K562 (cell line): ENCODE measurements at regions not wholly inside any gene's neighbourhood (a gene's known extent, or its start where the extent isn't known, plus 50 kb on each side); places are given as distances from the start of the nearest gene placed in this dataset.

Experiments
- ATAC-seq: fragments of 200-7000 bp; cut with Tn5 transposase; 3 replicates; pipeline ENCODE4 v1.9.1; 2020; ENCODE audit warnings: moderate library complexity
- BruUV-seq: library from RNA; stranded (reverse); fragments of 400-500 nt; replicated peaks from 2 replicates; lab custom pipeline; 2021; lab: Mats Ljungman, UMichigan
- CTCF ChIA-PET: fragments of 300-600 bp; formaldehyde crosslinking; extraction: SDS; loops from one replicate; lab custom pipeline; 2021; ENCODE audit warnings: low intra/inter-chr PET ratio; lab: Yijun Ruan, JAX
- POLR2A ChIA-PET: fragments of 300-600, 350-650 bp; sonication (Branson Sonifier 250); formaldehyde crosslinking; extraction: SDS; loops from one replicate; lab custom pipeline; 2021; ENCODE audit warnings: antibody characterized with exemption, inconsistent platforms; lab: Yijun Ruan, JAX
- DNase-seq, 4 experiments: peaks; one replicate each; pipeline versions ENCODE4 v3.0.0 to v3.0.0-alpha.2; 2011 to 2018; ENCODE audit warnings: low spot score in 3 of 4, mixed read lengths in 3 of 4; ENCODE audit errors: extremely low read depth in 1 of 4
- FAIRE-seq: peaks from 2 replicates; lab custom pipeline; 2011; peaks lifted over from hg19 to GRCh38; lab: Jason Lieb, UNC
- H2AFZ ChIP-seq: 2 replicates; pipeline ENCODE4 v1.6.0; 2011; ENCODE audit warnings: low read depth, low read length, control low read depth, inconsistent platforms
- H3K27ac ChIP-seq: fragments of 200-600 bp; 3 replicates; pipeline ENCODE4 v1.8.0; 2011; ENCODE audit warnings: low read depth, mild to moderate bottlenecking, control low read depth, inconsistent platforms, low read length, moderate library complexity, mixed read lengths; ENCODE audit errors: extremely low read depth
- H3K27me3 ChIP-seq, 2 experiments: fragments of 300-600 bp in 1 of 2; 2 replicates in 1 of 2; 3 replicates in 1 of 2; pipeline versions ENCODE4 v1.6.0 to v1.8.0; 2011; ENCODE audit warnings: inconsistent platforms in 2 of 2, low read length in 2 of 2, mild to moderate bottlenecking in 1 of 2, mixed read lengths in 1 of 2, moderate library complexity in 1 of 2; ENCODE audit not compliant: control insufficient read depth in 2 of 2, insufficient read depth in 2 of 2
- H3K36me3 ChIP-seq: fragments of 300-600 bp; 3 replicates; pipeline ENCODE4 v1.8.0; 2011; ENCODE audit warnings: mild to moderate bottlenecking, low read length, inconsistent platforms; ENCODE audit not compliant: control insufficient read depth, insufficient read depth
- H3K4me1 ChIP-seq, 2 experiments: fragments of 200-600 bp in 1 of 2; replicated peaks in 1 of 2; 2 replicates in 1 of 2; 3 replicates in 1 of 2; pipeline versions ENCODE4 v1.5.1 to v1.8.0; 2011; ENCODE audit warnings: inconsistent platforms in 2 of 2, low read length in 2 of 2, mild to moderate bottlenecking in 1 of 2, mixed read lengths in 1 of 2, moderate library complexity in 1 of 2; ENCODE audit not compliant: control insufficient read depth in 2 of 2, insufficient read depth in 2 of 2
- H3K4me2 ChIP-seq: 2 replicates; pipeline ENCODE4 v1.6.1; 2011; ENCODE audit warnings: low read length, control low read depth, inconsistent platforms, mixed read lengths; ENCODE audit not compliant: insufficient read depth
- H3K4me3 ChIP-seq: fragments of 200-600 bp; sonication (generic), shearing (Covaris generic); 2 replicates; pipeline ENCODE4 v1.5.1; 2016; ENCODE audit warnings: control low read depth, inconsistent platforms
- H3K79me2 ChIP-seq: fragments of 200-600 bp; 3 replicates; pipeline ENCODE4 v1.8.0; 2011; ENCODE audit warnings: low read length, inconsistent platforms; ENCODE audit not compliant: control insufficient read depth, insufficient read depth
- H3K9ac ChIP-seq, 2 experiments: 2 replicates each; pipeline versions ENCODE4 v1.6.0 to v1.6.1; 2011; ENCODE audit warnings: low read depth in 2 of 2, low read length in 2 of 2, control low read depth in 1 of 2, inconsistent platforms in 1 of 2, mild to moderate bottlenecking in 1 of 2, mixed read lengths in 1 of 2; ENCODE audit not compliant: insufficient read depth in 1 of 2
- H3K9me1 ChIP-seq: one replicate; pipeline ENCODE4 v1.6.0; 2011; ENCODE audit warnings: inconsistent platforms, mild to moderate bottlenecking, low read length, moderate library complexity; ENCODE audit not compliant: control insufficient read depth, insufficient read depth
- H3K9me3 ChIP-seq: replicated peaks from 2 replicates; pipeline ENCODE4 v1.5.1; 2011; ENCODE audit warnings: low read depth, low read length, inconsistent platforms; ENCODE audit not compliant: control insufficient read depth, insufficient read depth
- H4K20me1 ChIP-seq: replicated peaks from 2 replicates; pipeline ENCODE4 v1.6.1; 2011; ENCODE audit warnings: low read length, inconsistent platforms, mixed read lengths; ENCODE audit not compliant: control insufficient read depth, insufficient read depth
- CBX1 ChIP-seq: sonication (generic); IDR thresholded peaks from 2 replicates; pipeline ENCODE4 v1.6.1; 2016; ENCODE audit warnings: antibody characterized with exemption, low read depth, mild to moderate bottlenecking
- FOXJ2 ChIP-seq: fragments of 200-800 bp; sonication (Bioruptor generic); IDR thresholded peaks from 2 replicates; pipeline ENCODE4 v1.6.1; 2016; ENCODE audit warnings: missing genetic modification characterization, missing compliant biosample characterization
- HNRNPL ChIP-seq: fragments of 200-400 bp; formaldehyde crosslinking; IDR thresholded peaks from 2 replicates; pipeline ENCODE4 v1.6.1; 2017; ENCODE audit warnings: low read depth, mild to moderate bottlenecking, low read length
- MTF1 ChIP-seq: fragments of 250-450 bp; sonication (Bioruptor Pico); IDR thresholded peaks from 2 replicates; pipeline ENCODE4 v1.9.0; 2021; ENCODE audit warnings: moderate library complexity, mild to moderate bottlenecking, inconsistent platforms, borderline replicate concordance
- RBM34 ChIP-seq: fragments of 200-400 bp; formaldehyde crosslinking; IDR thresholded peaks from 2 replicates; pipeline ENCODE4 v1.6.1; 2018; ENCODE audit warnings: low read length, borderline replicate concordance; ENCODE audit not compliant: insufficient read depth
- RNF2 ChIP-seq: sonication (generic); IDR thresholded peaks from 2 replicates; pipeline ENCODE4 v1.6.1; 2016
- SMC3 ChIP-seq: conservative IDR thresholded peaks from 2 replicates; pipeline ENCODE4 v1.6.1; 2011; ENCODE audit warnings: low read depth, low read length, improper control_type of control experiment; ENCODE audit not compliant: insufficient read depth
- STAT5B ChIP-seq: fragments of 250-450 bp; sonication (Bioruptor Pico); IDR thresholded peaks from 2 replicates; pipeline ENCODE4 v1.8.0; 2021; ENCODE audit warnings: mild to moderate bottlenecking, inconsistent platforms
- TCF7 ChIP-seq: sonication (generic); IDR thresholded peaks from 2 replicates; pipeline ENCODE4 v1.6.1; 2016; ENCODE audit warnings: antibody characterized with exemption, borderline replicate concordance
- TCF7L2 ChIP-seq: fragments of 150-350 bp; IDR thresholded peaks from 2 replicates; pipeline ENCODE4 v1.6.1; 2016; ENCODE audit warnings: low read depth, mild to moderate bottlenecking, low read length, moderate library complexity
- TEAD4 ChIP-seq, 2 experiments: sonication (generic) in 1 of 2; formaldehyde crosslinking in 1 of 2; IDR thresholded peaks; 2 replicates each; pipeline versions ENCODE4 v1.6.1 to v1.8.0; 2012 to 2022; ENCODE audit warnings: borderline replicate concordance in 1 of 2, inconsistent platforms in 1 of 2, low read length in 1 of 2, mild to moderate bottlenecking in 1 of 2, missing genetic modification reagents in 1 of 2
- TFAM ChIP-seq: fragments of 250-450 bp; sonication (Bioruptor Pico); conservative IDR thresholded peaks from 2 replicates; pipeline ENCODE4 v1.5.0; 2021; ENCODE audit warnings: mild to moderate bottlenecking, moderate library complexity
- ZSCAN32 ChIP-seq: fragments of 450-650 bp; formaldehyde crosslinking; IDR thresholded peaks from 2 replicates; pipeline ENCODE4 v1.4.0; 2020; ENCODE audit warnings: mild to moderate bottlenecking, moderate library complexity
- WGBS: fragments of 100-300 bp; shearing (Covaris generic); methylation state at CpG from one replicate; pipeline ENCODE4 v1.1.6; 2016; ENCODE audit warnings: low coverage, mixed read lengths; ENCODE audit not compliant: insufficient coverage; ENCODE audit errors: missing lambda C conversion rate; 5-methylcytosine and 5-hydroxymethylcytosine counted together
- in situ Hi-C: fragments of 300-500 bp; cut with MboI; formaldehyde crosslinking; loops from 4 replicates; pipeline ENCODE4 v1.15.0; 2018; ENCODE audit warnings: inconsistent platforms, mixed read lengths
- intact Hi-C: fragments of 100-400 bp; cut with micrococcal nuclease; formaldehyde crosslinking; loops from 2 replicates; pipeline ENCODE4 v1.14.2; 2022
- TF ChIP-seq, protein P1 (sequence below): fragments of 150-350 bp; IDR thresholded peaks from 2 replicates; pipeline ENCODE4 v1.6.1; 2014; ENCODE audit warnings: low read depth, mild to moderate bottlenecking, low read length, borderline replicate concordance
- TF ChIP-seq, protein P2 (sequence below): sonication (generic); formaldehyde crosslinking; IDR thresholded peaks from 2 replicates; pipeline ENCODE4 v1.8.0; 2022; ENCODE audit warnings: mild to moderate bottlenecking, missing genetic modification reagents
- TF ChIP-seq, protein P3 (sequence below): sonication (generic); formaldehyde crosslinking; IDR thresholded peaks from 2 replicates; pipeline ENCODE4 v1.9.0; 2022; ENCODE audit warnings: mild to moderate bottlenecking, missing genetic modification reagents

DNA sequence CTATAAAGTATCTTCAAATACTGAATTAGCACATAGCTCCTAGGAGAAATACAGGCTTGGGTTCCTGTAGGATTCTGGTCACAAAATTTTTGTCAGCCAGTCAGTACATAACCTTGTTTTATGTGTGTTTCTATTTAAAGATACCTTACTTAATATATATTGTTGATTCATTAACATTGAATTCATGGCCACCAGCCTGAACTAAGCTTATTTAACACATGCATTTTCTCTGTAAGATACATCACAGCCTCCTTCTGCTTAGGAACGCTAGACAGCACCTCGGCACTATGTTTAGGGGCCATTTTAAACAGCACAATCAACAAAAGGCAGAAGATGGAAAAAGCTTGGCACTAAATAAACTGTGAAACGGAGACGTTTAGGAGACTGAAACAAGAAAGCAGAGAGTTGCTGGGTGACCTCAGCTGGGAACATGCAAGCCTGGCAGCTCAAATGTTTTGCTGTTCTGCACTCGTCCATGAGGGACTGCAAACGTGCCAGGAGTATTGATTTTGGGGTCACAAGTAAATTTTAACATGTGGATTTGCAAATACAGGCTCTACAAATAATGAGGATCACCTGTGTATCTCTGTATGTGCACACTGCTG is 432.2 kb upstream of the TPM1 start:
- FAIRE-seq (no peak), DNase-seq (no peak), ATAC-seq (no peak)
- Histone ChIP-seq H3K9ac (no peak overlapping the region), H2AFZ (no peak overlapping the region), H3K4me2 (no peak overlapping the region), H3K27me3 (peaks cover 0 to 14% of the 10 kb centered on the region in 2 experiments; a peak in 3 of 5 replicates), H4K20me1 (no peaks in the 10 kb centered on the region; the same call in 1 of the 2 replicates), H3K36me3 (no peaks in the 10 kb centered on the region), H3K27ac (no peak overlapping the region), H3K9me3 (no peaks in the 10 kb centered on the region), H3K4me1 (no peaks in the 10 kb centered on the region), H3K79me2 (no peaks in the 10 kb centered on the region), H3K4me3 (no peak overlapping the region), H3K9me1 (peaks cover 2% of the 10 kb centered on the region)
- intact Hi-C loops, result no loop called here
- POLR2A ChIA-PET, result interaction anchor here (0.9 kb wide), 1 partner anchor 10 kb away, joined by 3 read pairs; no protein-coding TSS in a partner anchor
- no TSS peak for BruUV-seq
- WGBS, result 2% methylated on average over 6 of the region's 6 CpGs
- CTCF ChIA-PET, result no interaction called here
- in situ Hi-C loops, result no loop called here
- TF ChIP-seq, protein P1, sequence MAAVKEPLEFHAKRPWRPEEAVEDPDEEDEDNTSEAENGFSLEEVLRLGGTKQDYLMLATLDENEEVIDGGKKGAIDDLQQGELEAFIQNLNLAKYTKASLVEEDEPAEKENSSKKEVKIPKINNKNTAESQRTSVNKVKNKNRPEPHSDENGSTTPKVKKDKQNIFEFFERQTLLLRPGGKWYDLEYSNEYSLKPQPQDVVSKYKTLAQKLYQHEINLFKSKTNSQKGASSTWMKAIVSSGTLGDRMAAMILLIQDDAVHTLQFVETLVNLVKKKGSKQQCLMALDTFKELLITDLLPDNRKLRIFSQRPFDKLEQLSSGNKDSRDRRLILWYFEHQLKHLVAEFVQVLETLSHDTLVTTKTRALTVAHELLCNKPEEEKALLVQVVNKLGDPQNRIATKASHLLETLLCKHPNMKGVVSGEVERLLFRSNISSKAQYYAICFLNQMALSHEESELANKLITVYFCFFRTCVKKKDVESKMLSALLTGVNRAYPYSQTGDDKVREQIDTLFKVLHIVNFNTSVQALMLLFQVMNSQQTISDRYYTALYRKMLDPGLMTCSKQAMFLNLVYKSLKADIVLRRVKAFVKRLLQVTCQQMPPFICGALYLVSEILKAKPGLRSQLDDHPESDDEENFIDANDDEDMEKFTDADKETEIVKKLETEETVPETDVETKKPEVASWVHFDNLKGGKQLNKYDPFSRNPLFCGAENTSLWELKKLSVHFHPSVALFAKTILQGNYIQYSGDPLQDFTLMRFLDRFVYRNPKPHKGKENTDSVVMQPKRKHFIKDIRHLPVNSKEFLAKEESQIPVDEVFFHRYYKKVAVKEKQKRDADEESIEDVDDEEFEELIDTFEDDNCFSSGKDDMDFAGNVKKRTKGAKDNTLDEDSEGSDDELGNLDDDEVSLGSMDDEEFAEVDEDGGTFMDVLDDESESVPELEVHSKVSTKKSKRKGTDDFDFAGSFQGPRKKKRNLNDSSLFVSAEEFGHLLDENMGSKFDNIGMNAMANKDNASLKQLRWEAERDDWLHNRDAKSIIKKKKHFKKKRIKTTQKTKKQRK, result no peak
- TF ChIP-seq TFAM (no peak), SMC3 (no peak), CBX1 (no peak), ZSCAN32 (no peak), TCF7L2 (no peak), RBM34 (no peak), FOXJ2 (no peak), TEAD4 (IDR thresholded peaks at IDR 0.05; ENCODE audit: low read length) (no peak), TEAD4 (CRISPR knock-in tag; IDR thresholded peaks at IDR 0.05; ENCODE audit: borderline replicate concordance) (no peak), MTF1 (no peak), RNF2 (no peak), TCF7 (no peak), HNRNPL (no peak), STAT5B (CRISPR knock-in tag) (no peak)
- TF ChIP-seq, protein P2, sequence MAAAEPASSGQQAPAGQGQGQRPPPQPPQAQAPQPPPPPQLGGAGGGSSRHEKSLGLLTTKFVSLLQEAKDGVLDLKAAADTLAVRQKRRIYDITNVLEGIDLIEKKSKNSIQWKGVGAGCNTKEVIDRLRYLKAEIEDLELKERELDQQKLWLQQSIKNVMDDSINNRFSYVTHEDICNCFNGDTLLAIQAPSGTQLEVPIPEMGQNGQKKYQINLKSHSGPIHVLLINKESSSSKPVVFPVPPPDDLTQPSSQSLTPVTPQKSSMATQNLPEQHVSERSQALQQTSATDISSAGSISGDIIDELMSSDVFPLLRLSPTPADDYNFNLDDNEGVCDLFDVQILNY, result no peak
- TF ChIP-seq, protein P3, sequence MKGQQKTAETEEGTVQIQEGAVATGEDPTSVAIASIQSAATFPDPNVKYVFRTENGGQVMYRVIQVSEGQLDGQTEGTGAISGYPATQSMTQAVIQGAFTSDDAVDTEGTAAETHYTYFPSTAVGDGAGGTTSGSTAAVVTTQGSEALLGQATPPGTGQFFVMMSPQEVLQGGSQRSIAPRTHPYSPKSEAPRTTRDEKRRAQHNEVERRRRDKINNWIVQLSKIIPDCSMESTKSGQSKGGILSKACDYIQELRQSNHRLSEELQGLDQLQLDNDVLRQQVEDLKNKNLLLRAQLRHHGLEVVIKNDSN, result no peak
